HG03060 (cell line): ENCODE measurements at regions not wholly inside any gene's neighbourhood (a gene's known extent, or its start where the extent isn't known, plus 50 kb on each side); places are given as distances from the start of the nearest gene placed in this dataset.

Experiments
- ATAC-seq: cut with Tn5 transposase; IDR thresholded peaks from one replicate; pipeline ENCODE4 v1.9.1; 2021; ENCODE audit warnings: low read depth, moderate number of reproducible peaks; ENCODE audit not compliant: unreplicated experiment

DNA sequence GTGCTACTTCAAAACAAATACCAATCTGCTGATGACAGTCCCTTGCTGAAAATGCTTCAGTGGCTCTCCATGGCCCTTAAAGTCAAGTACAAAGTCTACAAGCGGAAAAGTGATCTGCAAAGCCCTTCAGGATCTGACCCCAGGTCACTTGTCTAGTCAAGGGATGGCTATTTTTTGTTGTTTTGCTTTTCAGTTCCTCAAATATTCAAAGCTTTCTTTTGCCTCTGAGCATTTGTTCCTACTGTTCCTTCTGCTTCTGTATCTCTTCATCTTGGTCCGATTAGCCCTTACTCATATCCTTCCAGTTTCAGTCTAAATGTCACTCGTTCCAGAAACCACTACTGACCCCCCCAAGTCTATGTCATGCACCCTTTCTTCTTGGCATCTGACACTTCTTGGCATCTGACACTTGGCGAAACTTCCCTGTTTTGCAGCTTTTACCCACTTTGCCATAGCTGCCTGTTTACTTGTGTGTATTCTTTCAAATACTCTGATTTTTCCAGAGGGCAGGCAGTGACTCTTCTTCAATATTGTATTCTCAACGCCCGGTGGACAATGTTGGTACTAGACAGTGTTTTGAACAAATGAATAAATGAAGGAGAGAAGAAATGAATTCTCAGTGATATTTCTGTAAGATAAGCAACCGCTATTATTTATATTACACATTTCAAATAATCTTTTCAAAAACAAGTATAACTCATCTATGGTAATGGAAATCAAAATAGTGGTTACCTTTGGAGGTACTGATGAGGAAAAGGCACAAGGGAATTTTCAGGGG is 175.9 kb upstream of the FN1 start:
- ATAC-seq, result peak; percentile 55

DNA sequence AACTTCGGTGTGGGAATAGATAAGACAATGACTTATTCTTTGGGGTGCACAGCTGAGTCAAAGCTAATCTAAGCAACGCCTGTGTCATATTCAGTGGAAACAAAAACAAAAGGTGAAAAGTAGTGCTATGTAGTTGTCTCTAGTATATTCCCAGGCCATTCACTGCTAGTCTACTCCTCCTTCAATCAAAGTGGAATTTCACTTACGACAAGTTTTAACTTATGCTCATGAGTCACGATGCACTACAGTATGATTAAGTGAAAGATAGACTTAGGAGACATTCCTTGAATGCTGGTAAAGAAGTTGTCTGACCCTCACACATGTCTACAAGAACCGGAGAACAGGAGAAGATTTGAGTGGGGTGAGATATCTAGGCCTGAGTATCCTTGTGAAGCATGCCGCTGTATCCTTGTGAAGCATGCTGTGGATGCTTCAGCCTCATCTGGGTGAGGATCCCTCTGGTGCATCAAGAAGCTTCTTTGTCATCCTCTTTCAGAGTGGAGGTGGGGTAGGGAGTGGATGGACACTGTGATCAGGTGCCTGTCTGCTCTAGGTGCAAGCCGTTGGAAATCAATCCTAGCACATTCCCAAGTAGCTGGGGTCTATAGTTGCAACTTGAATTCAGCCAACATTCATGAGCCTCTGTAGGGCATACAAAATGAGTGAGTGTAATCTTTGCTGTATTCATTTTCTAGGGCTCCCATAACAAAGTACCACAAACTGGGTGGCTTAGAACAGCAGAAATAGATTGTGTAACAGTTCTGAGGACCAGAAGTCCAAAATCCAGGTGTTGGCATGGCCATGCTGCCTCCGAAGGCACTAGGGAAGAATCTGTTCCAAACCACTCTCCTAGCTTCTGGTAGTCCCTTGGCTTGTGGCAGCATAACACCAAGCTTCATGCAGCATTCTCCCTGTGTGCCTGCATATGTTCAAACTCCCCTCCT is 173.5 kb upstream of the FN1 start:
- no peak for ATAC-seq

DNA sequence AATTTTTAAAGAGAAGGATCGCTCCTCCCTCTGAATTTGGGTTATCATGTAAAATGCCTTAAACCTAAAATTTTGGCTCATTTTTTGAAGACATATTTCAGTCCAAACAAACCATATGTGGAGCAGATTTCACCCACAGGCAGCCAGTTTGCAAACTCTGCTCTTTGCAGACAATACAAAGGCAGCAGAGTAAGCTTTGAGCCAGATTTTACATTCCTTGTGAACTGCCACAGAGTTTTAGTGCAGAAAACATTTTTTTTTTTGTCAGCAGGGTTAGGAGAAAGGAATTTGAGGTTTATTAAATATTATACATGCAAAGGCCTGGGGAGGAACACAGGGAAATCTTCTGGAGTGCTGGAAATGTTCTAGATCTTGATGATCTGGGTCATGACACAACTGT is 171.9 kb upstream of the FN1 start:
- no peak for ATAC-seq

DNA sequence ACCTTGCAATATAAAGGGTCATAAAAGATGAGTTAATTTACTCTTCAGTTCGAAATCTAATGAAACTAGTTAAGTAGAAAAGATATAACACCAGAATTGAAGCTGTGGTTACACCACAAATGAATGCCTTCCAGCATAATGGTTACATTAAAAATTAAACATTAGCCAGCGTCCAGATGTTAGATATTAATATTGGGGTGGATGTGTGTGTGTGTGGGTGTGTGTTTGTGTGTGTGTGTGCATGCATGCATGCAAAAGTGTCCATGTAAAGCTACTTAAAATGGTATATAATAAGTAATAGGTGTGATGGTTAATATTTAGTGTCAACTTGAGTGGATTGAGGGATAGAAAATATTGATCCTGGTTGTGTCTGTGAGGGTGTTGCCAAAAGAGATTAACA is 170.4 kb upstream of the FN1 start:
- ATAC-seq, result no peak

DNA sequence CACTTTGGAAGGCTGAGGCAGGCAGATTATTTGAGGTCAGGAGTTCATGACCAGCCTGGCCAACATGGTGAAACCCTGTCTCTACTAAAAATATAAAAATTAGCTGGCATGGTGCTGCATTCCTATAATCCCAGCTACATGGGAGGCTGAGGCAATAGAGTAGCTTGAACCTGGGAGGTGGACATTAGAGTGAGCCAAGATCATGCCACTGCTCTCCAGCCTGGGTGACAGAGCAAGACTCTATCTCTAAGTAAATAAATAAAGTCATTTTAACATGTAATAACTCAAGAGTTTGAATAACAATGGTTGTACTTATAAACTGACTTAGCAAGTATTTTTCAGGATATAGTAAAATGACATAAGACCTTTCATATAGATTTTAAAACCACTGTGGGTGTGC is 169.3 kb upstream of the FN1 start:
- no peak for ATAC-seq

DNA sequence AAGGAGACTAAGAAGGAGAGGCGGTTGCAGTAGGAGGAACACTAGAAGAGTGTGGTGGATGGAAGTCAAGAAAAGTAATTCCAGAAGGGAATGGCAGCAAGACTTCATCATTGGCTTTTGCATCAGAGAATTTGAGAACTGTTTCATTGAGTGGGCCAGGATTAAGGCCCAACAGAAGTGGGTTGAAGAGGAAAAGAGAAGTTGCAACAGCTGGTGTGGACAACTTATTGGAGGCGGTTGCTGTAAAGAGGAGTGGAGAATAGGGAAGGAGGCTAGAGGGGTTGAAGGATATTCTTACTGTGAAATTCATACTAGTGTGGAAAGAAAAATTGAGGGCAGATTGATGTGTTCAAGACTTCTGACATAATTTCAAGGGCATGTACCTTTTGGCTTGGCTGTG is 168.7 kb upstream of the FN1 start:
- ATAC-seq, result no peak

DNA sequence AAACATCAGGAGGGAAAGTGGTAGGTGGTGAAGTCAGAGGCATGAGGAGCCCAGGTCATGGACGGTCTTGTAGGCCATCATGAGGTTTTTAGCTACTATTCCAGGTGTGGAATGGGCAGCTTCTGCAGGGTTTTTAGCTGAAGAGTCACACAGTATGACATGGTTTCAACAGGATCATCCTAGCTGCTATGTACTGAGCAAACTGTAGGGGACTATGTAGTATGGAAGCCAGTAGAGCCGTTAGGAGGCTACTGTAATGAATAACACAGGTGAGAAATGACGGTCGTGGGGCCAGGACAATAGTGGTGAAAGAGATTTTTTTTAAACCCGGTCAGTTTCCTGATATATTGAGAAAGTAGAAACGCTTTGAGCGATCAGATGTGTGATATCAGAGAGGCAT is 167.6 kb upstream of the FN1 start:
- ATAC-seq, result no peak

DNA sequence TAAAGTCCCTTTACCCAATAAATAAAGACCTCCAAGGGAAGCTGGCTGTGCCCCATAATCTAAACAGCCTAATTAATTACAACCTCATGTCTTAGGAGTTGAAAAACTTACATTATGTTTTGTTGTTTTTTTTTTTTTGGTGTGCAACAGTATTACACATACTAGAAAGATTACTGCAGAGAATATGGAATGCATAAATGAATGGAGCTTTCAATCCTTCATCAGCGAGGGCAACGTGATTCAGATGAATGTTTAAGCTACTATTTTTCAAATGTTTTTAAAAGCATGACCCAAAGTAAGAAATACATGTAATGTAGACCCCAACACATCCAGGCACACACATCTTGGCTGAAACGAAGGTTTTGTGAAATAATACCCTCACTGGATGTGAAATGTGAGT is 167.1 kb upstream of the FN1 start:
- no peak for ATAC-seq

DNA sequence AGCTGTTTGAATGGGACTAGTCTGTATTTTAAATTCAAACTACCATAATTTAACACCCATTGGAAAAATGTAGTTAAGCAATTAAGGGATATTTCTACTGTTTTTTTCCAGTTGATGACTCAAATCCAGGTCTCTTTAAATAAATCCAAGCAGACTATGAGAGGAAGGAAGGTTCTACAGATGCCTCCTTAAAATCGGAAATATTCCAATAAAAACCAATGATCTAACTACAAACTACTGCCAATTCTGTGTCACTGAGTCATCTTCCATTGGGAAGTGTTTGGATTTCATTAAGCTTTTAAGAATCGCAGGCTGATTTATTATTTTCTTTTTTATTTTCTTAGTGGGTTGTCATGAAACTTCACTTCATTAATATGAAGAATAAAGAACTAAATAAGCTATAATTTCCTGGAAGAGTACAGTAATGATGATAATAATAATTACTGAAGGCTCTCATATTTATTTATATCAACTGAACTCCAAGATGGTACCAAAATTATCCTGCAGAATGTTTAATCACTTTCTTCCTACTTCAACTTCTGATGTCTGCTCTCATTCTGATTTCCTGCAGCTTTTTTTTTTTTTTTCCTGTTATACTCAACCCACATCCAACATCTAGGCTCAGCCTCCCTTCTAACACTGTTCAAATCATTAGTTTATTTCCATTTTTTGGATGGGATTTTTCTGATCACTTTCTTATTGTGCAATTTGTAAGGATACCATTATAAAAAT is 166.3 kb upstream of the FN1 start:
- no peak for ATAC-seq

DNA sequence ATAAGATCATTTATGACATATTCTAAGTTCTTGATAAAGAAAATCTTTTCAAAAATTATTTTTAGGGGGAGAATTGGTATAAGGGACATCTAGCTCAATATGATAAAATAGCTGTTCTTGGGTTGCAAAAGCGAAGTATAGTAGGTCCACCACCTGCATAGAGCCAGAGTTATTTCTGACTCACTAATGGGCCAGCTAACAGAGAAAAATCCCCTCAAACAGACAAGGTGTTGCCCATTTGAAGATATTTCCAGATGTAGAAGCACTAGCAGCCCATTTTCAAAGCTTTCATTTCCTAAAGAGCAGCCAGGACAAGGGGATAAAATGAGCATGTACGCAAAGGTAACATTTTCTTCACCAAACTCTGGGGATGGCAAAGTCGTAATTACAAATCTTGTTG is 165.7 kb upstream of the FN1 start:
- ATAC-seq, result no peak

DNA sequence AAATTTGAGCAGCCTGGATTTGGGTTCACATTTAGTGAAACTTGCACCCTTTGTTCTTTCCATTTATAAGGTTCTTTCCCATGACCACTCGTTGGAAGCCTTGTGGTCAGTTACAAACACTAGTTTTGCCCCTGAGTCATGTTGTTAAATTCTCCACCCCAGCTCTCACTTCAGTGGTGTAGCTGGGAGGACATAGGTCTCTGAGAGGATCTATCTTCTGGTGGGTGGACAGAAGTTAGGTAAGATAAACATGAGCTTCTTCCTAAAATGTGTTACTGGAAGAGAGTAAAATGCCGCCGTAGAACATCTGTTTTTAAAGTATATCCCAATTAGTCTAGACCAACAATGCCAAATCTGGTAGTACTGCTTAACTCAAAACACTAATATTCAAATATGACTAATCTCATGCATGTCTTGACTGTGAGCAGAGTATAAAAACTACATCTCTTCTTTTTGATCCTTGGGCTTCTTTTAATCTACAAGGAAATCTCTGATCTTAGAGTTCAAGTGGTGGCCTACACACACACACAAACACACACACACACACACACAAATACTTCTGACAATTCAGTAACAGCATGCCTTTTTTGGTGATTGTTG is 162.6 kb upstream of the FN1 start:
- ATAC-seq, result no peak

DNA sequence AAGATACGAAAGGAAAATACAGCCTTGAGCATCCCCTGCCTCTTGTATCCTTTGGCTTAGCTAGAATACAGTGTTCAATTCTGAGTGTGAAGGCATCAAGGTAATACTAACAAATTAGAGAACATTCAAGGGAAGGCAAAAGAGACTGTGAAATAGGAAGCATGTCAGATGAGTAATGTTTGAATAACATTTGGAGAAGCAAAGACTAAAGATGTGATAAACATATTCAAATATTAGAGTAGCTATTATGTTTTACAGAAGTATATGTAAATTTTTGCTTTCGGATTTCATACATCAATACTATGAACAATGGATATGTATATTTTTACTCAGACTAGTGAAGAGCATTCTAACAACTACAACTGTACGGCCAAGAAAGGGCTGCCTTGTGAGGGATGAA is 161.7 kb upstream of the FN1 start:
- no peak for ATAC-seq

DNA sequence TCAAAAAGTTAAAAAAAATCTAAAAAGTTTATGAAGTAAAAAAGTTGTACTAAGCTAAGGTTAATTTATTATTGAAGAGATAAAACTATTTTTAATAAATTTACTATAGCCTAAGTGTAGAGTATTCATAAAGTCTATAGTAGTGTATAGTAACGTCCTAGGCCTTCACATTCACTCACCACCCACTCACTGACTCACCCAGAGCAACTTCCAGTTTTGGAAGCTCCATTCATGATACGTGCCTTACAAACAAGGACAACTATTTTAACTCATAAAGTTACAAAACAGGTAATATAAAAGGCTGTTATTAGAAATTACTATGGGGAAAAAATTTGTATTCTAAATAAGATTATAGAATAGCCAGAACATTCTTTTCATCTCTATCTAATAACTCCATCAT is 158.9 kb upstream of the FN1 start:
- no peak for ATAC-seq

DNA sequence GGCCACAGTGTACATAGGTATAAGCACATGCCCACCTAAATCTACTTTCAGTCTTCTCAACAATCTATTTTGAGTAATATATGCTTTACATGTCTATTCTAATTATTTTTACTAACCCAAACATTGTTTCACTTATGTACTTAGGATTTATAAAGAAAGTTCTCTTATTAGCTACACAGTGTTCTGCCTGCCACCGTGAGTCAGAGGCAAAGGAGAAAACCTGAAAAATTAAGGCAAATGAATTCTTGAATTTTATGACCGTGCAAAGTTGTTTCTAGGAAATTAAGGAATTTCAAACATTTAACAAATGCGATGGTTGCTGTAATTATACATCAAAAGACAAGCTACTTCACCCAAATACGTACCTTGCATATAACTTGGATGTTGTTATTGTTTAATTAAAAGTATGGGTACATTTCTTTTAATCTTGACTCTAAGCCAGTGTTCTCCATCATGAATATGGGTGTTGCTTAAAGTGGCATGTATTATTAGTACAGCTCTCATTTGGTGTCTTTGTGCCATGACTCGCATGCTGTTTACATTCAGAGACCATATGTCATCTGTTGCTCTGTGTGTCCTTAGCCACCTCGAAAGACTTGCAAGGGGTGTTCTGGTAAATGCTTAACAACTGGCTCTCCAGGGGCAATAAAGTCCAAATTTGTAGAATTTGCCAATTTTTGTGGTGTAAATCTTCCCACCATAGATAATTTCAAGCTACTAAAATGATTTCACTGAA is 154.3 kb upstream of the FN1 start:
- ATAC-seq, result no peak

DNA sequence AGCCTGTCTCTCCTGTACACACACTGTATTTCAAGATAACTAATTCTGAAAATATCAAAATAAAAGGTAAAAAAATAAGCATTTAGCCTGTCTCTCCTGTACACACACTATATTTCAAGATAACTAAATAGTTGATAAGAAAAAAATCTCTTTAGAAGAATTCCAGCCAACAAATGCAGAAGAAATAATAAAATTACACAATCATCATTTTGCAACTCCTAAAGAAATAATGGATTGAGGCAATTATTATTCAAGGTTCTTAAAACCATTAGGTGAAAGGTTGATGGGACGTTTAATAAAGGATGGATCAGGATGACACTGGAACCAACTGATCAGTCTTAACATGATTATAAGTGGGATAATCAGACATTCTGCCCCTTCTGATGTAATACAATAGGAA is 148.0 kb upstream of the FN1 start:
- ATAC-seq, result no peak

DNA sequence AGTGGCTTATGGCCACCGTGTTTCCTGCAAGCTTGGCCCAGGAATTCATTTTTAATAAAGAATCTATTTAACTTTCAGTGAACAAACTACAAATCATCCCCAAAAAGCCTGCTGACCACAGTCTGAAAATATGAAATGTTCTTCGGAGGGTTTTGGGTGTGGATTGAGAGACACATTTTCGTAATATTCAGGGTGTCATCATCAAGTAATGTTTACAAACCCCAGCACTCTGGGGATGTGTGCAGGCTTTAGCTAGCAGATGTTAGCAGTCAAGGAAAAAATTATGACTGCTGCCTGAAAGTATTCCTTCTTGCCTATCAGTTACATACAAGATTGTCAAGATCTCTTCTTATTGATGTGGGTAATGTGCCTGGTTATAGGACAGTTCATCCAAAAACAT is 143.9 kb upstream of the FN1 start:
- ATAC-seq, result no peak

DNA sequence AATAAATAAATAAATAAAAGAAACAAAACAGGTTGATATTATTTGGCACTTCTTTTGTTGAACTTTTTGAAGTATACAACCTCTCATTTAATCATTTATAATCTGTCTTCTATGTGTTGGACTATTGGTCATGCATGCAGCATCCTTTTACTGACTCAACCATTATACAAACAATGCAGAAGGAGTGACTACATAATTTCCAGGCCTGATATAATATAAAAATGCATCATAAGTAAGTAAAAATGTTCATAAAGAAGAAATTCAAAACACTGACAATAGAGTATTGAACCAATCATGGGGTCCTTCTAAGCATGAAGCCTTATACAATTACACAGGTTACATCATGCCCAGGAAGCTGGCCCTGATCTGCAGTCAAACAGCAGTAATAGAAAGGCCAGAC is 141.5 kb upstream of the FN1 start:
- ATAC-seq, result no peak

DNA sequence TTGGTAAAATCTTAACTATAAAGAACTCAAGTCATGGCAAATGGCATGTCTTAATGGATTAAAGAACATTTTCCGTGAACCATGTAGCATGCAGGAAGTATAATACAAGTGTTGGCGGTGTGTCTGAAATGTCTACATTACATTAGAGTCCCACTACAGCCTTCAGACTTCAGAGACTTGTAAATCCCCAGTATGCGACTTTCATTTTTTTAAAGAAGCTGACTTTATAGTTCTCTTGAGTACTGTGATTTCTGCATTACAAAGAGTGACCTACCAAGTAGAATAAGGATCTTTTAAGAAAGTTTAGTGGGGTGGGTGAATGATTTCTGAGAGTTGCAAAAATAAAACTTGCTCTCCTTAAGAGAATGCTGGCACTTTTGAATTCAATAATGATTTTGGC is 140.7 kb upstream of the FN1 start:
- no peak for ATAC-seq

DNA sequence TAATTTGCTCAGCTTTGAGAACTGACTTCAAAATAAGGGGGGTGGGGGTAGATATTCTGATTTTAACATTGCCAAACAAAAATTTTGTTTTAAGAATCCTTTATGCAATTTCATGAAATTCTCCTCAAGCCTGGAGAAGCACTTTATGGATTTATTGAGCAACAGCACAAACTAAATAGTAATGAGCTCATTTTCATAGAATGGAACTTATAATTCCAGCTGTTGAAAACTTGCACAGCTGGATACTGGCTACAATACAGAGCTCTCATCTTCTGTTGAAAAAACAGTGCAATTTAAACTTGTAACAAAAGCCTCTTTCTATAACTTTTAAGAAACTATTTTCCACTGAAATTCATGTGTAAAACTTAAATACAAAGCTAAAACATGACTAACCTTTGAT is 137.6 kb upstream of the FN1 start:
- ATAC-seq, result no peak

DNA sequence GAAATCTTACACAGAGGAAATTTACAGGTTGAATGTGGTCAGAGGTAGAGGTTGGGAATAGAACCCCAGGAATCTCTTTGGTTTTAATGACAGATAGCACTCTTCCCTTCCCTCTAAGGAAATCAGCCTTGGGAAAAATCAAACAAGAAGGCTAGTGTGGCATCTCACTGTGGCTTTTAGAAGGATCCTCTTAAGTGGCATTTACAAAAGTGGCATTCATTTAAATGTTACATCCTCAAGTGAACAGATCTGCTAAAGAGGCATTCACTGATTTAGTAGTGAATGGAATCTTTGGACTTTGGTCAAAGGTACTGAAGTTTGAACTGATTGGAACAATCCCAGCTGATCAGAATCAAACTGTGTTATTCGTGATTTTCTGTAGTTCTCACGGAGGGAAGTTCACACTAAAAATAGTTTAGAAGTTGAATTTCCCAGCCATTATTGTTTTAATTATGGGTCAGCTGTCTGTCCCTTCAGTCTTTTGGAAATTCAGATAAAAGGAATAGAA is 136.5 kb upstream of the FN1 start:
- ATAC-seq, result no peak
